ENCODE measurements at regions not wholly inside any gene's neighbourhood (a gene's known extent, or its start where the extent isn't known, plus 50 kb on each side); places are given as distances from the start of the nearest gene placed in this dataset.
"Not testable (repeated sequence)": the region's sequence is repeated elsewhere in the genome, so short reads cannot be mapped to it uniquely, and the experiment has no call there.

DNA sequence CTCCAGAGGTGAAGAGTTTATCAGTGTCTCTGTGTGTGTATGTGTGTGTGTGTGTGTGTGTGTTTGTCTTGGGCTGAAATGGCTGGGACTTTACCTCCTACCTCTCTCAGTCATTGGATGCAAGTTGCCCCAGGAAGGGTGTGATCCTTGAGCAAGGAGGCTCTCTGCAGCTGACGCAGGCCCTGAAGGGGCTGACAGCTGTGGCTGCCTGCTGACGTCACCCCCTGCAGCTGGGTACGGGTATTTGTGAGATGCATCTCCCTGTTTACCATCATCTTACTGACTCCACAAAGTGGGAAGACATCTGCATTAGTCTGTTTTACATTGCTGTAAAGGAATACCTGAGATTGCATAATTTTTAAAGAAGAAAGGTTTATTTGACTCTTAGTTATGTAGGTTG is 631.5 kb upstream of the RBFOX1 start:
- Histone ChIP-seq H3K9me3 (ENCODE audit: severe bottlenecking) (no peaks in the 10 kb centered on the region), H3K27ac (ENCODE audit: poor library complexity, severe bottlenecking) (no peak overlapping the region), H3K36me3 (ENCODE audit: low read depth) (no peaks in the 10 kb centered on the region), H3K4me1 (ENCODE audit: insufficient read depth, poor library complexity, severe bottlenecking) (no peaks in the 10 kb centered on the region), H3K27me3 (ENCODE audit: insufficient read depth, poor library complexity, severe bottlenecking) (no peaks in the 10 kb centered on the region), H3K4me3 (ENCODE audit: severe bottlenecking) (no peak overlapping the region)
- DNase-seq (ENCODE audit: low spot score): no peak
- TF ChIP-seq, protein P1, sequence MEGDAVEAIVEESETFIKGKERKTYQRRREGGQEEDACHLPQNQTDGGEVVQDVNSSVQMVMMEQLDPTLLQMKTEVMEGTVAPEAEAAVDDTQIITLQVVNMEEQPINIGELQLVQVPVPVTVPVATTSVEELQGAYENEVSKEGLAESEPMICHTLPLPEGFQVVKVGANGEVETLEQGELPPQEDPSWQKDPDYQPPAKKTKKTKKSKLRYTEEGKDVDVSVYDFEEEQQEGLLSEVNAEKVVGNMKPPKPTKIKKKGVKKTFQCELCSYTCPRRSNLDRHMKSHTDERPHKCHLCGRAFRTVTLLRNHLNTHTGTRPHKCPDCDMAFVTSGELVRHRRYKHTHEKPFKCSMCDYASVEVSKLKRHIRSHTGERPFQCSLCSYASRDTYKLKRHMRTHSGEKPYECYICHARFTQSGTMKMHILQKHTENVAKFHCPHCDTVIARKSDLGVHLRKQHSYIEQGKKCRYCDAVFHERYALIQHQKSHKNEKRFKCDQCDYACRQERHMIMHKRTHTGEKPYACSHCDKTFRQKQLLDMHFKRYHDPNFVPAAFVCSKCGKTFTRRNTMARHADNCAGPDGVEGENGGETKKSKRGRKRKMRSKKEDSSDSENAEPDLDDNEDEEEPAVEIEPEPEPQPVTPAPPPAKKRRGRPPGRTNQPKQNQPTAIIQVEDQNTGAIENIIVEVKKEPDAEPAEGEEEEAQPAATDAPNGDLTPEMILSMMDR (IDR thresholded peaks at IDR 0.05; ENCODE audit: poor library complexity, severe bottlenecking): no peak
- no peak for ATAC-seq (ENCODE audit: low read depth)

DNA sequence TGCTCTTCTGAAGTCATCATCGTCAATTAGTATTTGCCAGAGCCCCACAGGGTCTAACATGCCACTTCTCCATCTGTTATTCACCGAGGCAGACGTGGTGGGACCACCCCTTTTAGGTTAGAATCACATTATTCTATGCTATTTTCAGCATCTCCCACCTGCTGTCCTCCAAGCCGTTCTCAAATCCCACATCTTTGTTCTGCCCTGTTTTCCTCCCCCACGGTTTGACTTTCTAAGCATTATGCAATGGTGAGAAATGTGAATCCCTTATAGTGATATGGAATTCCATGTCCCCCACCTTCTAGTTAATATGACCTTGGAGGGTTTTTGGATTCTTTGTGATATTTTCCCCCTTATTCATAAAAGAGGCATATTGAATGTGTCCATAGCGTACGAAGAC is 634.1 kb upstream of the RBFOX1 start:
- TF ChIP-seq, protein P1 (IDR thresholded peaks at IDR 0.05; ENCODE audit: poor library complexity, severe bottlenecking): no peak
- no peak for DNase-seq (ENCODE audit: low spot score)
- no peak for ATAC-seq (ENCODE audit: low read depth)
- H3K36me3 ChIP-seq (ENCODE audit: low read depth): no peaks in the 10 kb centered on the region
- H3K27ac ChIP-seq (ENCODE audit: poor library complexity, severe bottlenecking): no peak overlapping the region
- H3K9me3 ChIP-seq (ENCODE audit: severe bottlenecking): no peaks in the 10 kb centered on the region
- H3K27me3 ChIP-seq (ENCODE audit: insufficient read depth, poor library complexity, severe bottlenecking): no peaks in the 10 kb centered on the region
- H3K4me1 ChIP-seq (ENCODE audit: insufficient read depth, poor library complexity, severe bottlenecking): no peaks in the 10 kb centered on the region
- H3K4me3 ChIP-seq (ENCODE audit: severe bottlenecking): no peak overlapping the region

DNA sequence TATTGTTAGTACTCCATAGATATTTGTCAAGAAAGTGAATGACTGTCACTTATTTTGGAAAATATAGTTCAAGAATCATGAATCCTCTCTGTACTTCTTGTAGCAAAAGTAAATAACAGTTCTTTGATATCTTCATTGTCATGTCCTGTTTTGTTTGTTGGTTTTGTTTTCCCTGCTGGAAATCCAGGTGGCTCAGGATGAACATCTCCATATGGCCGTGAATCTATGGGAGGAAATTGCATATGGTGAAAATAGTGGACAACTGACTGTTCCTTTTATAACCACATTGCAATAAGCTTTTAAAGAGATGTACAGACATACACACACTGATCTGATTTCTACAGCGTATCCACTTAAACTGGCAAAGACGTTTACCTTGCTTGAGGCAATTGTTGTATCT is 637.0 kb upstream of the RBFOX1 start:
- Histone ChIP-seq H3K4me1 (ENCODE audit: insufficient read depth, poor library complexity, severe bottlenecking) (no peaks in the 10 kb centered on the region), H3K27ac (ENCODE audit: poor library complexity, severe bottlenecking) (no peak overlapping the region), H3K4me3 (ENCODE audit: severe bottlenecking) (no peak overlapping the region), H3K9me3 (ENCODE audit: severe bottlenecking) (no peaks in the 10 kb centered on the region), H3K36me3 (ENCODE audit: low read depth) (no peaks in the 10 kb centered on the region), H3K27me3 (ENCODE audit: insufficient read depth, poor library complexity, severe bottlenecking) (no peaks in the 10 kb centered on the region)
- ATAC-seq (ENCODE audit: low read depth): no peak
- DNase-seq (ENCODE audit: low spot score): no peak
- TF ChIP-seq, protein P1 (IDR thresholded peaks at IDR 0.05; ENCODE audit: poor library complexity, severe bottlenecking): no peak

DNA sequence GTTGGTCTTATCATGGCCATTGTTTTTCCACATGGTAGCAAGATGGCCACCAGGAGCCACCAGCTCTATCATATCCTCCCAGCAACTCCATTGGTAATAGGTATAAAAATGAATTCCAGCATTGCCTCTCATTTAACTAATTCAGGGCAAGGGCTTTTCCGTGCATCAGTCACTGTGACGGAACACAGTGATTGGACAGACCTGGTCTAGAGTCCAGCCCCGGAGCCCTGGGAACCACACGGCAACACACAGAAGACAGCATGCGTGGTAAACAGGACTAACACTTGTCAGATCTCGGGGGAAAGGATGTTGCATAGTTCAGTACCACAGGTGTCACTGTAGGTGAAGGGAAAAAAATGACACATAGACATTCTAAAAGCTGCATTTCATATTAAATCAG is 638.0 kb upstream of the RBFOX1 start:
- Histone ChIP-seq H3K27ac (ENCODE audit: poor library complexity, severe bottlenecking) (no peak overlapping the region), H3K36me3 (ENCODE audit: low read depth) (no peaks in the 10 kb centered on the region), H3K4me3 (ENCODE audit: severe bottlenecking) (no peak overlapping the region), H3K4me1 (ENCODE audit: insufficient read depth, poor library complexity, severe bottlenecking) (no peaks in the 10 kb centered on the region), H3K9me3 (ENCODE audit: severe bottlenecking) (no peaks in the 10 kb centered on the region), H3K27me3 (ENCODE audit: insufficient read depth, poor library complexity, severe bottlenecking) (no peaks in the 10 kb centered on the region)
- TF ChIP-seq, protein P1 (IDR thresholded peaks at IDR 0.05; ENCODE audit: poor library complexity, severe bottlenecking): no peak
- ATAC-seq (ENCODE audit: low read depth) (no peak), DNase-seq (ENCODE audit: low spot score) (no peak)

DNA sequence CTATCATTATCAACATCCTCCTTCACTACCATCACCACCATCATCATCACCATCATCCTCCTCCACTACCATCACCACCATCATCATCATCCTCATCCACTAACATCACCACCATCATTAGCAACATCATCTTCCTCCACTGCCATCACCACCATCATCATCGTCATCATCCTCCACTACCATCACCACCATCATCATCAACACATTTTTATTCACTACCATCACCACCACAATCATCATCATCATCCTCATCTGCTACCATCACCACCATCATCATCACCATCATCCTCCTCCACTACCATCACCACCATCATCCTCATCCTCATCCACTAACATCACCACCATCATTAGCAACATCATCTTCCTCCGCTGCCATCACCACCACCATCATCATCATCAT is 639.2 kb upstream of the RBFOX1 start:
- H3K27ac ChIP-seq (ENCODE audit: poor library complexity, severe bottlenecking); H3K27me3 ChIP-seq (ENCODE audit: insufficient read depth, poor library complexity, severe bottlenecking); H3K4me1 ChIP-seq (ENCODE audit: insufficient read depth, poor library complexity, severe bottlenecking); DNase-seq (ENCODE audit: low spot score); ATAC-seq (ENCODE audit: low read depth); H3K9me3 ChIP-seq (ENCODE audit: severe bottlenecking); H3K36me3 ChIP-seq (ENCODE audit: low read depth); H3K4me3 ChIP-seq (ENCODE audit: severe bottlenecking): not testable (repeated sequence)
